ENCODE measurements at regions not wholly inside any gene's neighbourhood (a gene's known extent, or its start where the extent isn't known, plus 50 kb on each side); places are given as distances from the start of the nearest gene placed in this dataset.
"Not testable (repeated sequence)": the region's sequence is repeated elsewhere in the genome, so short reads cannot be mapped to it uniquely, and the experiment has no call there.

DNA sequence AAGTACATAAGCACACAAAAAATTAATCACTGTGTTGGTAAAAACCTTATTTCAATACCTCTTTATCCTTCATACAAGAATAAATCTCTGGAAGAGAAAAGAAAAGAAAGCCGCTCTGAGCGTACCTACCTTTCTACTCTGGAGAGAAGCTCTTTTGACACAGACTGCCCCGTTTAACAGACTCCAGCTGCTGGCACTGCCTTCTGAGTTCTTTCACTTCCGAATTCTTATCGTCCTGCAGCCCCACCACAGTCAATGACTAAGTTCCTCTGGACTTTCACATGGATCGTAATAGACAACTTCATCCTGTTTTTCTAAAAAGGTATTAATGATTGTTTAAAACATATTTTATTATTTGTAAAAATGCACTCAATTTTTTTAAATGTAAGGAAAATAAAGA, 67.5 kb upstream of the GOLGA8O start:
- not testable (repeated sequence) for TF ChIP-seq EZH2 (IDR thresholded peaks at IDR 0.05; ENCODE audit: insufficient read depth, poor library complexity, severe bottlenecking); EZH2phosphoT487 (IDR thresholded peaks at IDR 0.05; ENCODE audit: insufficient read depth, low read depth)

Data from GM23248 (cell line).